CD8-positive, alpha-beta memory T cell (primary cell): ENCODE measurements at regions not wholly inside any gene's neighbourhood (a gene's known extent, or its start where the extent isn't known, plus 50 kb on each side); places are given as distances from the start of the nearest gene placed in this dataset.
A peak's percentile ranks its signal among the peaks of the same experiment; 100 is the strongest.

ENCODE experiments used
- CTCF ChIA-PET: fragments of 350-600 bp; sonication (Branson Sonifier 250); formaldehyde crosslinking; loops from one replicate; lab custom pipeline; 2021; ENCODE audit warnings: antibody characterized with exemption; lab: Charles Lee
- POLR2A ChIA-PET: fragments of 350-600 bp; sonication (Branson Sonifier 250); formaldehyde crosslinking; loops from one replicate; lab custom pipeline; 2021; ENCODE audit warnings: antibody characterized with exemption; lab: Charles Lee
- DNase-seq, 5 donors: peaks; one replicate each; pipeline versions ENCODE4 v3.0.0 to v3.0.0-alpha.2; 2020 to 2022; ENCODE audit warnings: mixed read lengths in 1 of 5
- H3K27ac ChIP-seq: one replicate; pipeline ENCODE4 v1.7.0; 2013; ENCODE audit warnings: low read depth, mild to moderate bottlenecking, low read length, moderate library complexity
- H3K27me3 ChIP-seq: 2 replicates; pipeline ENCODE4 v1.7.0; 2013; ENCODE audit warnings: low read length, mild to moderate bottlenecking; ENCODE audit not compliant: insufficient read depth, poor library complexity, severe bottlenecking
- H3K36me3 ChIP-seq: 2 replicates; pipeline ENCODE4 v1.7.0; 2013; ENCODE audit warnings: mild to moderate bottlenecking, low read length, moderate library complexity; ENCODE audit not compliant: insufficient read depth
- H3K4me1 ChIP-seq: 2 replicates; pipeline ENCODE4 v1.7.0; 2013; ENCODE audit warnings: mild to moderate bottlenecking, low read length, moderate library complexity; ENCODE audit not compliant: insufficient read depth
- H3K4me3 ChIP-seq: 2 replicates; pipeline ENCODE4 v1.7.0; 2013; ENCODE audit warnings: mild to moderate bottlenecking, low read length
- H3K9me3 ChIP-seq: 2 replicates; pipeline ENCODE4 v1.7.0; 2013; ENCODE audit warnings: mild to moderate bottlenecking, low read length
- H3K27ac Mint-ChIP-seq, 8 donors: one replicate each; pipeline ENCODE4 v1.8.0; 2020 to 2021; ENCODE audit warnings: mixed read lengths in 8 of 8, mild to moderate bottlenecking in 6 of 8, inconsistent platforms in 3 of 8, moderate library complexity in 3 of 8
- H3K27me3 Mint-ChIP-seq, 2 donors: one replicate each; pipeline ENCODE4 v1.8.0; 2020 to 2021; ENCODE audit warnings: mixed read lengths in 2 of 2, mild to moderate bottlenecking in 1 of 2, moderate library complexity in 1 of 2
- H3K36me3 Mint-ChIP-seq, 3 donors: one replicate each; pipeline ENCODE4 v1.8.0; 2020 to 2021; ENCODE audit warnings: mixed read lengths in 3 of 3, inconsistent platforms in 1 of 3, mild to moderate bottlenecking in 1 of 3
- H3K4me1 Mint-ChIP-seq, 3 donors: one replicate each; pipeline ENCODE4 v1.8.0; 2020 to 2021; ENCODE audit warnings: mixed read lengths in 3 of 3, inconsistent platforms in 1 of 3, mild to moderate bottlenecking in 1 of 3
- H3K4me3 Mint-ChIP-seq, 7 donors: one replicate each; pipeline ENCODE4 v1.8.0; 2020 to 2021; ENCODE audit warnings: mixed read lengths in 7 of 7, mild to moderate bottlenecking in 6 of 7, moderate library complexity in 4 of 7, inconsistent platforms in 2 of 7
- H3K9me3 Mint-ChIP-seq, 5 donors: one replicate each; pipeline ENCODE4 v1.8.0; 2020 to 2022; ENCODE audit warnings: mixed read lengths in 5 of 5, mild to moderate bottlenecking in 3 of 5, moderate library complexity in 2 of 5, inconsistent platforms in 1 of 5

GRCh38 chr3:176521531-176522175, 675.6 kb downstream of the TBL1XR1 start:
- Histone ChIP-seq H3K4me1 (no peaks in the 10 kb centered on the region), H3K27ac (no peak overlapping the region), H3K4me3 (no peak overlapping the region), H3K9me3 (no peaks in the 10 kb centered on the region), H3K27me3 (no peaks in the 10 kb centered on the region), H3K36me3 (no peaks in the 10 kb centered on the region)
- H3K27me3 Mint-ChIP-seq: no peaks in the 10 kb centered on the region
- no peaks in the 10 kb centered on the region for H3K4me1 Mint-ChIP-seq
- H3K9me3 Mint-ChIP-seq: peaks cover 0 to 14% (median 2%) of the 10 kb centered on the region in 5 donors
- ChIA-PET POLR2A (no interaction called here), CTCF (no interaction called here)
- no peak for DNase-seq
- H3K4me3 Mint-ChIP-seq: no peak overlapping the region
- H3K27ac Mint-ChIP-seq: no peak overlapping the region
- no peaks in the 10 kb centered on the region for H3K36me3 Mint-ChIP-seq

GRCh38 chr3:176514297-176514696, 683.0 kb downstream of the TBL1XR1 start:
- H3K27me3 Mint-ChIP-seq: no peaks in the 10 kb centered on the region
- Histone ChIP-seq H3K27ac (no peak overlapping the region), H3K27me3 (no peaks in the 10 kb centered on the region), H3K4me1 (no peaks in the 10 kb centered on the region), H3K4me3 (no peak overlapping the region), H3K36me3 (no peaks in the 10 kb centered on the region), H3K9me3 (peaks cover 14% of the 10 kb centered on the region)
- CTCF ChIA-PET: no interaction called here
- H3K9me3 Mint-ChIP-seq: peaks cover 13 to 46% (median 28%) of the 10 kb centered on the region in 5 donors
- no peak overlapping the region for H3K27ac Mint-ChIP-seq
- DNase-seq: no peak
- H3K36me3 Mint-ChIP-seq: no peaks in the 10 kb centered on the region
- H3K4me3 Mint-ChIP-seq: no peak overlapping the region
- no peaks in the 10 kb centered on the region for H3K4me1 Mint-ChIP-seq
- POLR2A ChIA-PET: no interaction called here

GRCh38 chr3:176513604-176514003, 683.7 kb downstream of the TBL1XR1 start:
- Histone ChIP-seq H3K4me1 (no peaks in the 10 kb centered on the region), H3K4me3 (no peak overlapping the region), H3K27me3 (no peaks in the 10 kb centered on the region), H3K27ac (no peak overlapping the region), H3K36me3 (no peaks in the 10 kb centered on the region), H3K9me3 (peaks cover 14% of the 10 kb centered on the region)
- H3K4me3 Mint-ChIP-seq: no peak overlapping the region
- ChIA-PET CTCF (no interaction called here), POLR2A (no interaction called here)
- H3K27me3 Mint-ChIP-seq: no peaks in the 10 kb centered on the region
- peaks cover 13 to 46% (median 28%) of the 10 kb centered on the region in 5 donors for H3K9me3 Mint-ChIP-seq
- DNase-seq: peak in 1 of 5 donors; percentile 9
- no peaks in the 10 kb centered on the region for H3K36me3 Mint-ChIP-seq
- H3K4me1 Mint-ChIP-seq: no peaks in the 10 kb centered on the region
- no peak overlapping the region for H3K27ac Mint-ChIP-seq

GRCh38 chr3:176512037-176512436, 685.2 kb downstream of the TBL1XR1 start:
- peaks cover 14% of the 10 kb centered on the region for H3K9me3 ChIP-seq

GRCh38 chr3:176510097-176510496, 687.2 kb downstream of the TBL1XR1 start:
- Histone ChIP-seq H3K9me3 (peaks cover 14% of the 10 kb centered on the region), H3K4me3 (no peak overlapping the region), H3K27ac (no peak overlapping the region), H3K27me3 (no peaks in the 10 kb centered on the region), H3K36me3 (no peaks in the 10 kb centered on the region), H3K4me1 (no peaks in the 10 kb centered on the region)
- CTCF ChIA-PET: no interaction called here
- Mint-ChIP-seq H3K4me1 (no peaks in the 10 kb centered on the region), H3K27me3 (no peaks in the 10 kb centered on the region), H3K27ac (no peak overlapping the region), H3K9me3 (peaks cover 10 to 33% (median 28%) of the 10 kb centered on the region in 5 donors), H3K4me3 (no peak overlapping the region), H3K36me3 (no peaks in the 10 kb centered on the region)
- POLR2A ChIA-PET: no interaction called here
- DNase-seq: no peak

More at GRCh38 chr3:176512037-176512436, 685.2 kb downstream of the TBL1XR1 start:
- no peaks in the 10 kb centered on the region for H3K36me3 ChIP-seq
- H3K4me3 Mint-ChIP-seq: no peak overlapping the region
- no peaks in the 10 kb centered on the region for H3K4me1 ChIP-seq
- H3K4me3 ChIP-seq: no peak overlapping the region
- peaks cover 13 to 42% (median 28%) of the 10 kb centered on the region in 5 donors for H3K9me3 Mint-ChIP-seq
- ChIA-PET CTCF (no interaction called here), POLR2A (no interaction called here)
- H3K4me1 Mint-ChIP-seq: no peaks in the 10 kb centered on the region
- no peaks in the 10 kb centered on the region for H3K27me3 Mint-ChIP-seq
- H3K36me3 Mint-ChIP-seq: no peaks in the 10 kb centered on the region
- H3K27ac ChIP-seq: no peak overlapping the region
- no peak for DNase-seq
- no peaks in the 10 kb centered on the region for H3K27me3 ChIP-seq
- H3K27ac Mint-ChIP-seq: no peak overlapping the region

- no peak for DNase-seq
- no peak overlapping the region for H3K27ac ChIP-seq
- no peaks in the 10 kb centered on the region for H3K36me3 ChIP-seq
- Mint-ChIP-seq H3K4me3 (no peak overlapping the region), H3K27me3 (no peaks in the 10 kb centered on the region), H3K4me1 (no peaks in the 10 kb centered on the region), H3K27ac (no peak overlapping the region), H3K36me3 (no peaks in the 10 kb centered on the region), H3K9me3 (peaks cover 0 to 6% (median 3%) of the 10 kb centered on the region in 5 donors)
- no peaks in the 10 kb centered on the region for H3K4me1 ChIP-seq
- H3K4me3 ChIP-seq: no peak overlapping the region
- ChIA-PET POLR2A (no interaction called here), CTCF (no interaction called here)
- no peaks in the 10 kb centered on the region for H3K9me3 ChIP-seq
- no peaks in the 10 kb centered on the region for H3K27me3 ChIP-seq
These were observed 691.2 kb downstream of the TBL1XR1 start for GRCh38 chr3:176505878-176506621.

- no peaks in the 10 kb centered on the region for H3K9me3 ChIP-seq
These were observed 706.2 kb downstream of the TBL1XR1 start for GRCh38 chr3:176491084-176491483.

GRCh38 chr3:176490357-176490756, 706.9 kb downstream of the TBL1XR1 start:
- no peak overlapping the region for H3K4me3 Mint-ChIP-seq
- H3K27me3 Mint-ChIP-seq: peaks cover 0 to 4% of the 10 kb centered on the region in 2 donors
- Histone ChIP-seq H3K4me1 (no peaks in the 10 kb centered on the region), H3K36me3 (no peaks in the 10 kb centered on the region), H3K9me3 (no peaks in the 10 kb centered on the region), H3K27me3 (no peaks in the 10 kb centered on the region), H3K4me3 (no peak overlapping the region), H3K27ac (no peak overlapping the region)
- H3K27ac Mint-ChIP-seq: no peak overlapping the region
- DNase-seq: no peak
- POLR2A ChIA-PET: no interaction called here
- H3K9me3 Mint-ChIP-seq: peaks cover 0 to 11% (median 4%) of the 10 kb centered on the region in 5 donors
- H3K4me1 Mint-ChIP-seq: no peaks in the 10 kb centered on the region
- CTCF ChIA-PET: no interaction called here
- no peaks in the 10 kb centered on the region for H3K36me3 Mint-ChIP-seq

More at GRCh38 chr3:176491084-176491483, 706.2 kb downstream of the TBL1XR1 start:
- ChIA-PET POLR2A (no interaction called here), CTCF (no interaction called here)
- H3K36me3 ChIP-seq: no peaks in the 10 kb centered on the region
- Mint-ChIP-seq H3K4me3 (no peak overlapping the region), H3K9me3 (peaks cover 0 to 7% (median 4%) of the 10 kb centered on the region in 5 donors), H3K36me3 (no peaks in the 10 kb centered on the region), H3K27me3 (peaks cover 0 to 4% of the 10 kb centered on the region in 2 donors), H3K4me1 (no peaks in the 10 kb centered on the region), H3K27ac (no peak overlapping the region)
- no peaks in the 10 kb centered on the region for H3K27me3 ChIP-seq
- no peak for DNase-seq
- H3K4me3 ChIP-seq: no peak overlapping the region
- no peak overlapping the region for H3K27ac ChIP-seq
- H3K4me1 ChIP-seq: no peaks in the 10 kb centered on the region
